ENCODE measurements at regions not wholly inside any gene's neighbourhood (a gene's known extent, or its start where the extent isn't known, plus 50 kb on each side); places are given as distances from the start of the nearest gene placed in this dataset.

GRCh38 chrX:63424063-63424462 is 72.9 kb upstream of the SPIN4 start:
- Histone ChIP-seq H3K9ac (ENCODE audit: low read length) (no peak overlapping the region), H3F3A (ENCODE audit: insufficient read depth, low read length, poor library complexity, severe bottlenecking) (no peaks in the 10 kb centered on the region), H3K79me2 (replicated peaks; ENCODE audit: insufficient read depth, low read length) (no peaks in the 10 kb centered on the region), H3K27me3 (ENCODE audit: insufficient read depth, low read depth, low read length) (no peaks in the 10 kb centered on the region), H3K9me2 (ENCODE audit: insufficient read depth, low read length) (no peaks in the 10 kb centered on the region), H3K9me3 (ENCODE audit: low read length) (no peaks in the 10 kb centered on the region), H2AFZ (ENCODE audit: low read depth, low read length) (no peak overlapping the region), H4K20me1 (ENCODE audit: insufficient read depth) (no peaks in the 10 kb centered on the region), H3K4me2 (ENCODE audit: low read length) (no peak overlapping the region), H3K4me3 (ENCODE audit: low read length) (no peak overlapping the region), H3K36me3 (ENCODE audit: insufficient read depth, low read length) (no peaks in the 10 kb centered on the region), H3K27ac (ENCODE audit: low read length) (no peak overlapping the region)
- TF ChIP-seq SMC3 (conservative IDR thresholded peaks at IDR 0.05; ENCODE audit: poor library complexity) (no peak), RAD21 (conservative IDR thresholded peaks at IDR 0.05) (no peak), POLR2AphosphoS5 (IDR thresholded peaks at IDR 0.05) (no peak), EZH2 (IDR thresholded peaks at IDR 0.05; ENCODE audit: borderline replicate concordance, insufficient read depth, low read length, poor library complexity, severe bottlenecking) (no peak), MXI1 (conservative IDR thresholded peaks at IDR 0.05; ENCODE audit: poor library complexity, severe bottlenecking) (no peak), EP300 (conservative IDR thresholded peaks at IDR 0.05; ENCODE audit: poor library complexity, severe bottlenecking) (no peak), TAF1 (IDR thresholded peaks at IDR 0.05; ENCODE audit: low read depth) (no peak)
- TF ChIP-seq, protein P1, sequence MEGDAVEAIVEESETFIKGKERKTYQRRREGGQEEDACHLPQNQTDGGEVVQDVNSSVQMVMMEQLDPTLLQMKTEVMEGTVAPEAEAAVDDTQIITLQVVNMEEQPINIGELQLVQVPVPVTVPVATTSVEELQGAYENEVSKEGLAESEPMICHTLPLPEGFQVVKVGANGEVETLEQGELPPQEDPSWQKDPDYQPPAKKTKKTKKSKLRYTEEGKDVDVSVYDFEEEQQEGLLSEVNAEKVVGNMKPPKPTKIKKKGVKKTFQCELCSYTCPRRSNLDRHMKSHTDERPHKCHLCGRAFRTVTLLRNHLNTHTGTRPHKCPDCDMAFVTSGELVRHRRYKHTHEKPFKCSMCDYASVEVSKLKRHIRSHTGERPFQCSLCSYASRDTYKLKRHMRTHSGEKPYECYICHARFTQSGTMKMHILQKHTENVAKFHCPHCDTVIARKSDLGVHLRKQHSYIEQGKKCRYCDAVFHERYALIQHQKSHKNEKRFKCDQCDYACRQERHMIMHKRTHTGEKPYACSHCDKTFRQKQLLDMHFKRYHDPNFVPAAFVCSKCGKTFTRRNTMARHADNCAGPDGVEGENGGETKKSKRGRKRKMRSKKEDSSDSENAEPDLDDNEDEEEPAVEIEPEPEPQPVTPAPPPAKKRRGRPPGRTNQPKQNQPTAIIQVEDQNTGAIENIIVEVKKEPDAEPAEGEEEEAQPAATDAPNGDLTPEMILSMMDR (IDR thresholded peaks at IDR 0.05; ENCODE audit: poor library complexity, severe bottlenecking), result no peak
- TF ChIP-seq, protein P2, sequence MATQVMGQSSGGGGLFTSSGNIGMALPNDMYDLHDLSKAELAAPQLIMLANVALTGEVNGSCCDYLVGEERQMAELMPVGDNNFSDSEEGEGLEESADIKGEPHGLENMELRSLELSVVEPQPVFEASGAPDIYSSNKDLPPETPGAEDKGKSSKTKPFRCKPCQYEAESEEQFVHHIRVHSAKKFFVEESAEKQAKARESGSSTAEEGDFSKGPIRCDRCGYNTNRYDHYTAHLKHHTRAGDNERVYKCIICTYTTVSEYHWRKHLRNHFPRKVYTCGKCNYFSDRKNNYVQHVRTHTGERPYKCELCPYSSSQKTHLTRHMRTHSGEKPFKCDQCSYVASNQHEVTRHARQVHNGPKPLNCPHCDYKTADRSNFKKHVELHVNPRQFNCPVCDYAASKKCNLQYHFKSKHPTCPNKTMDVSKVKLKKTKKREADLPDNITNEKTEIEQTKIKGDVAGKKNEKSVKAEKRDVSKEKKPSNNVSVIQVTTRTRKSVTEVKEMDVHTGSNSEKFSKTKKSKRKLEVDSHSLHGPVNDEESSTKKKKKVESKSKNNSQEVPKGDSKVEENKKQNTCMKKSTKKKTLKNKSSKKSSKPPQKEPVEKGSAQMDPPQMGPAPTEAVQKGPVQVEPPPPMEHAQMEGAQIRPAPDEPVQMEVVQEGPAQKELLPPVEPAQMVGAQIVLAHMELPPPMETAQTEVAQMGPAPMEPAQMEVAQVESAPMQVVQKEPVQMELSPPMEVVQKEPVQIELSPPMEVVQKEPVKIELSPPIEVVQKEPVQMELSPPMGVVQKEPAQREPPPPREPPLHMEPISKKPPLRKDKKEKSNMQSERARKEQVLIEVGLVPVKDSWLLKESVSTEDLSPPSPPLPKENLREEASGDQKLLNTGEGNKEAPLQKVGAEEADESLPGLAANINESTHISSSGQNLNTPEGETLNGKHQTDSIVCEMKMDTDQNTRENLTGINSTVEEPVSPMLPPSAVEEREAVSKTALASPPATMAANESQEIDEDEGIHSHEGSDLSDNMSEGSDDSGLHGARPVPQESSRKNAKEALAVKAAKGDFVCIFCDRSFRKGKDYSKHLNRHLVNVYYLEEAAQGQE (IDR thresholded peaks at IDR 0.05; ENCODE audit: borderline replicate concordance), result no peak

- Histone ChIP-seq H3K36me3 (ENCODE audit: insufficient read depth, low read length) (no peaks in the 10 kb centered on the region), H3K79me2 (replicated peaks; ENCODE audit: insufficient read depth, low read length) (no peaks in the 10 kb centered on the region), H3K4me3 (ENCODE audit: low read length) (no peak overlapping the region), H3K4me2 (ENCODE audit: low read length) (no peak overlapping the region), H3K9me3 (ENCODE audit: low read length) (no peaks in the 10 kb centered on the region), H4K20me1 (ENCODE audit: insufficient read depth) (no peaks in the 10 kb centered on the region), H3K27ac (ENCODE audit: low read length) (no peak overlapping the region), H2AFZ (ENCODE audit: low read depth, low read length) (no peak overlapping the region), H3F3A (ENCODE audit: insufficient read depth, low read length, poor library complexity, severe bottlenecking) (no peaks in the 10 kb centered on the region), H3K27me3 (ENCODE audit: insufficient read depth, low read depth, low read length) (no peaks in the 10 kb centered on the region), H3K9ac (ENCODE audit: low read length) (no peak overlapping the region), H3K9me2 (ENCODE audit: insufficient read depth, low read length) (no peaks in the 10 kb centered on the region)
- TF ChIP-seq RAD21 (conservative IDR thresholded peaks at IDR 0.05), result no peak
- no peak for TF ChIP-seq TAF1 (IDR thresholded peaks at IDR 0.05; ENCODE audit: low read depth)
- TF ChIP-seq, protein P2 (IDR thresholded peaks at IDR 0.05; ENCODE audit: borderline replicate concordance), result no peak
- TF ChIP-seq, protein P1 (IDR thresholded peaks at IDR 0.05; ENCODE audit: poor library complexity, severe bottlenecking), result no peak
- no peak for TF ChIP-seq SMC3 (conservative IDR thresholded peaks at IDR 0.05; ENCODE audit: poor library complexity)
- no peak for TF ChIP-seq EP300 (conservative IDR thresholded peaks at IDR 0.05; ENCODE audit: poor library complexity, severe bottlenecking)
- TF ChIP-seq MXI1 (conservative IDR thresholded peaks at IDR 0.05; ENCODE audit: poor library complexity, severe bottlenecking), result no peak
- TF ChIP-seq EZH2 (IDR thresholded peaks at IDR 0.05; ENCODE audit: borderline replicate concordance, insufficient read depth, low read length, poor library complexity, severe bottlenecking), result no peak
- TF ChIP-seq POLR2AphosphoS5 (IDR thresholded peaks at IDR 0.05), result no peak
Observed at GRCh38 chrX:63421411-63421810, 70.3 kb upstream of the SPIN4 start.
